GM19025 (cell line): ENCODE measurements at regions not wholly inside any gene's neighbourhood (a gene's known extent, or its start where the extent isn't known, plus 50 kb on each side); places are given as distances from the start of the nearest gene placed in this dataset.
"Not testable (repeated sequence)": the region's sequence is repeated elsewhere in the genome, so short reads cannot be mapped to it uniquely, and the experiment has no call there.

Source experiments
- ATAC-seq: cut with Tn5 transposase; IDR thresholded peaks from one replicate; pipeline ENCODE4 v1.9.1; 2021; ENCODE audit warnings: mild to moderate bottlenecking, low read depth, moderate library complexity; ENCODE audit not compliant: unreplicated experiment

GRCh38 chr11:37858398-37858797, 1260.4 kb upstream of the RAG2 start:
- no peak for ATAC-seq

- ATAC-seq = no peak
These were observed 1259.7 kb upstream of the RAG2 start for GRCh38 chr11:37857726-37858125.

GRCh38 chr11:37849706-37850105, 1251.7 kb upstream of the RAG2 start:
- no peak for ATAC-seq

GRCh38 chr11:37843603-37844002, 1245.6 kb upstream of the RAG2 start:
- no peak for ATAC-seq

- no peak for ATAC-seq
These were observed 1243.0 kb upstream of the RAG2 start for GRCh38 chr11:37841016-37841415.

GRCh38 chr11:37840345-37840744, 1242.3 kb upstream of the RAG2 start:
- ATAC-seq = not testable (repeated sequence)

- no peak for ATAC-seq
These were observed 1232.5 kb upstream of the RAG2 start for GRCh38 chr11:37830529-37830928.

GRCh38 chr11:37817727-37818270, 1219.8 kb upstream of the RAG2 start:
- no peak for ATAC-seq

- no peak for ATAC-seq
These were observed 1214.3 kb upstream of the RAG2 start for GRCh38 chr11:37812281-37812880.

- ATAC-seq = no peak
These were observed 1213.3 kb upstream of the RAG2 start for GRCh38 chr11:37811349-37811748.

GRCh38 chr11:37804666-37805065, 1206.6 kb upstream of the RAG2 start:
- ATAC-seq = no peak

GRCh38 chr11:37788141-37788877, 1190.3 kb upstream of the RAG2 start:
- ATAC-seq = no peak

- ATAC-seq = no peak
These were observed 1188.2 kb upstream of the RAG2 start for GRCh38 chr11:37786214-37786755.

GRCh38 chr11:37774441-37774840, 1176.4 kb upstream of the RAG2 start:
- ATAC-seq = no peak

GRCh38 chr11:37770145-37770544, 1172.1 kb upstream of the RAG2 start:
- ATAC-seq = no peak

GRCh38 chr11:37762079-37762478, 1164.0 kb upstream of the RAG2 start:
- ATAC-seq = no peak

- no peak for ATAC-seq
These were observed 1157.5 kb upstream of the RAG2 start for GRCh38 chr11:37755521-37755920.

GRCh38 chr11:37748641-37749040, 1150.6 kb upstream of the RAG2 start:
- no peak for ATAC-seq

GRCh38 chr11:37747121-37747520, 1149.1 kb upstream of the RAG2 start:
- ATAC-seq = no peak

- no peak for ATAC-seq
These were observed 1129.3 kb upstream of the RAG2 start for GRCh38 chr11:37727371-37727770.

- ATAC-seq = no peak
These were observed 1126.3 kb upstream of the RAG2 start for GRCh38 chr11:37724315-37724714.

- no peak for ATAC-seq
These were observed 1123.4 kb upstream of the RAG2 start for GRCh38 chr11:37721485-37721884.
